GM18498 (cell line): ENCODE measurements at regions not wholly inside any gene's neighbourhood (a gene's known extent, or its start where the extent isn't known, plus 50 kb on each side); places are given as distances from the start of the nearest gene placed in this dataset.
A peak's percentile ranks its signal among the peaks of the same experiment; 100 is the strongest.

ENCODE experiments used
- ATAC-seq: cut with Tn5 transposase; IDR thresholded peaks from one replicate; pipeline ENCODE4 v1.9.1; 2021; ENCODE audit warnings: mild to moderate bottlenecking, moderate library complexity; ENCODE audit not compliant: unreplicated experiment

DNA sequence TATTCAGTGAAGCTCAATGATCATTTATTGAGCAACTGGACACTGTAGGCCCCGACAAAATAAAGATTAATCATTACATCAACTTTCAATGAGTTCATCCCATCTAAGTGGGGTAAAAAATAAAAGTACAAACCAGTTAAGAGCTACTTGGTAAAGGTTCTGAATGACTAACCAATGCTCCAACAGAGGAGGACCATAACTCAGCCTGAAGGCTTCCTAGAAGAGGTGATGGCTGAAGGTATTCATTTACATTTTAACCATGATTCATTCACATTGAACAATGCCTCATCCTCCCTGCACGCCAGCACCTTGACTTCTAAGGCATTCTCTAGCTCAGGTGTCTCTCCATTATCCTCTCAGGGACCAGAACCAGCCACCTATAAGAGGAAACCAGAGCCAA, 201.4 kb downstream of the ZNF462 start:
- no peak for ATAC-seq

DNA sequence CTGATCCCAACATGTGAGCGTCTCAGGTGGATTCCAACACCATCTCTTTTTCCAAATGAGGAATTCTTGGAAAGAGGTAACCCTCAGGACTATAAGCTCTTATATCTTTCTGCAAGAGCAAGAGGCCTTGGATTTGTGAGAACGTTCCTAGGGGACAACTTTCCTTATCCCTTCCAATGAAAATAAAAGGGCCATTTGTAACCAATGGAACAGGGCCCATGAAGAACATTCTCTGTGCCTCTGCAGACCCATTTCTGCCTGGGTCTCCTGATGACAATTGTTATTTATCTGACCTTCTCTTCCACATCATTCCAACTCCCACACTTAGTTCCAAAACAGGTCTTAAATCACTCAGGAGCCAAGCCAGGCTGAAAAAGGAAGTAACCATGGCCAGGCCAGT, 202.6 kb downstream of the ZNF462 start:
- no peak for ATAC-seq

GRCh38 chr9:107067739-107068416, 204.9 kb downstream of the ZNF462 start:
- no peak for ATAC-seq

- no peak for ATAC-seq
Measured at GRCh38 chr9:107068581-107068980, 205.6 kb downstream of the ZNF462 start.

DNA sequence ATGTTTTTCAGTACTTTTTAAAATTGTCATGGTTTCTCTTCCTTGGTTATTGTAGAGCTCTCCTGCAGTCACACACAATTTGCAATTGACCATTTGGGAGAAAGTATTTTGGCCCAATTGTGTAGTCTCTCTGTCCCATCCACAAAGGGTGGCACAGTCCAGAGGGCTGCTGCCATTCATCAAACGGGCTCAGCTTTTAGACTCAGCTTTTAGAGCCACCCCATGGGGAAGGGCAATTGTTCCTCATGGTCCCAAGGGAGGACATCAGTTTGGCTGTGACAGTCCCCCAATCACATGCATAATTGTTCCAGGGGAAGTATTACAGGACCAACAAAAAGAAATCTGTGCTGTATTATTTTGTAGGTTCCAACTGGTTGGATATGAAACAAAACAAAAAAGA, 207.6 kb downstream of the ZNF462 start:
- no peak for ATAC-seq

DNA sequence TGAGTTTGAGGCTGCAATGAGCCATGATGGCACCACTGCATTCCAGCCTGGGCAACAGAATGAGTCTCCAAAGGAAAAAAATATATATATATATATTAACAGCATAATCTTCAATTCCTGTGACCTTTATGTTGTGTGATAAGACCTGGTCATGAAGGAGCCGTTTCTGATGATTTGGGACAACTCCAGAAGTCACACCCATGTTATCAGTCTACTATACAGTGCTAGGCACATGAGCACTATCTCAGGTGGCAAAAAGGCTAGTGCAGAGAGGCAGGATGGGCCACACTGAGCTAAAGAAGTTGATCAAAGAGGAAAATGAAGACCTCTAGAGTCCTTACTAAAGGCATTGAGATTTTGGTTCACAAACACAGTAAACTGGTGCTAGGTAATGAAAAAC, 205.0 kb upstream of the RAD23B start:
- ATAC-seq, result no peak

GRCh38 chr9:107079589-107079988, 203.5 kb upstream of the RAD23B start:
- ATAC-seq, result no peak

DNA sequence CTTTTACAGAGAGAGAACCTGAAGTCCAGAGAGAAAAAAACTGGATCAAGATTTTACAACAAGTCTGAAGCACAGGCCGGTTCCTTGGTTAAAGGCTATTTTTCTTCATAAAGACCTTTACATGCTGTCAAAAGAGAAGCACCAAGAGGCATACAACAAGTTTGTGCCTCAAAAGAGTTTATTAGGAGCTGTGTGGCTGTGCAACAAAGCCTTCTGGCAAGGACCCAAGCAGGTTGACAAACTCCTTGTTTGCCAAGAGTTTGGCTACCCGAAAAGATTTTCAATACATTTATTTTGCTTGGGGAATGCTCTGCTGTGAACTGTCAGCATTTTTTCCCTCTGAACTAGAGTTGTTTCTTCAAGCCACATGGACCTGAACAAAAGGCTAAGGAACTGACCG, 202.9 kb upstream of the RAD23B start:
- ATAC-seq, result no peak

- ATAC-seq, result no peak
Measured at GRCh38 chr9:107086460-107086859, 196.6 kb upstream of the RAD23B start.

DNA sequence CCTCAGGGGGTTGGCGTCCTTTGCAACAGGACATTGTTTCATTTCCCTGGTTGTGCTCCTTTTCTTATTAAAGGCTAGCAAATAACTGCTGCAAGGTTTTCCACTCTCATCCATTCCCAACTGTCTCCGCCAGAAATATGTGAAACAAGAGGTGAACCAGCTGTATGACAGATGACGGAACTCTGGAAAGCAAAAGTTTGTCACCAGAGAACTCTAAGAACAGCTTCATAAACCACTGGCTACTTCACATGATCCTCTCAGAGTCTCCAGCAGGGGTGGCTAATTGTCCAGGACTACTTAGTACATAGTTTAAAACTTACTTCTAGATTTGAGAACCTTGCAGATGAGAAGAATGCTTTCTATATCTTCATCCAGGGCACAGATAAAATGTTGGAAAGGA, 195.9 kb upstream of the RAD23B start:
- no peak for ATAC-seq

- ATAC-seq, result no peak
Measured at GRCh38 chr9:107090218-107090617, 192.9 kb upstream of the RAD23B start.

DNA sequence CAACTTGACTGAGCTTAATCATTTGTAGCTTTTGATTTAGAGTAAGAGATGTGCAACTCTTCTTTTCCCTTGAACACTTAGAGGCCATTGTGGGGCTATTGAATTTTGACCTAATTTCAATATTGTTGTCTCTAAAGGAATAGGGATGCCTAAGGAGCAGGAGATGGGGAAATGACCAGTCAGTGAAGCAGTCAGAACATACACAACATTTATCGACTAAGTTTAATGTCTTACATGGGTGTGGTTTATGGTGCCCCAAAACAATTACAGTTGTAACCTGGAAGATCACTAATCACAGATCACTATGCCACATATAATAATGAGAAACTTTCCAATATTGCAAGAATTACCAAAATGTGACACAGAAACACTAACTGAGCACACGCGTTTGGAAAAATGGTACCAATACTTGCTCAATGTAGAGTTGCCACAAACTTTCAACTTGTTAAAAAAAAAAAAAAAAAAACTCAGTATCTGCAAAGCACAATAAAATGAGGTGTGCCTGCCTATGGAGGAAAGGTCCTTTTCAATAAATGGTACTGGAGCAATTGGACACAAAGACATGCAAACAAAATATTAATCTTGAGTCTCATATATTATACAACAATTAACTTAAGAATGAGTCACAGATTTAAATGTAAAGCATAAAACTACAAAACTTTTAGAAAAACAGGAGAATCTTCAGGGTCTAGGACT, 189.6 kb upstream of the RAD23B start:
- no peak for ATAC-seq

- no peak for ATAC-seq
Measured at GRCh38 chr9:107094370-107094769, 188.7 kb upstream of the RAD23B start.

DNA sequence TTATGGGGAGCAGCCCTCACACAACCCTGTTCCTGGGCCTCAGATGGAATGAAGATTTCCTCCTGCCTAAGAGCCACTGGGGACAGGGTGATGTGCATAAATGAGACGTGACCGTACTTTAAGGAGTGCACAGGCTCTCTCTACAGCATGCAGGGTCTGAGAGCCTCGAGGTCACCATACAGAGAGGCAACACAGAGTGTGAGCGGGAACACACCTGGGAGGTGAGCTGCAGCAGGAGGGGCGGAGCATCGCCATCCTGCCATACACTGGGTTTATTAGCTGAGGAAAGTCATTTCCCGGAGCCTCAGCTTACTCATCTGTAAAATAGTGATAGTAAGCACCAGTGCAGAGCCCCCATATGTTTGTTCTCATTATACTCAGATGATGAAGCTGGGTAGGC, 182.5 kb upstream of the RAD23B start:
- no peak for ATAC-seq

DNA sequence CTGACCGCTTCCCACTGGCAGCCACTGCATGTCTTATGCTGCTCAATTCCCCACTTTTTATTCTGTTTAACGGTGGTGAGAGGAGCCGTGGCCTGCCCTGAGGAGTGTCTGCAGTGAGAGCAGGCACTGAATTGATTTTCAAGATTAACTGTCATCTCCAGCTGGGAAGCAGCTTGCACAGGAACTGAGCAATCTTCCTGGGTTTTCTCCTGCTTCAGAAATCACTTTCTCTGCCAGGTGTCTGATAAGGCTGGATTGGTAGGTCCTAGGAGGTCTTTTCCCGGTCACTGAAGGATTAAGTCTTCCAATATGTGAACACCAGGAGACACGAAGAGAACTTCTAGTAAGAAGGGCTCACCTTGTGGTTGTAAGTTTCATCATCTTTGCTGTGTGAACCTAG, 181.1 kb upstream of the RAD23B start:
- no peak for ATAC-seq

DNA sequence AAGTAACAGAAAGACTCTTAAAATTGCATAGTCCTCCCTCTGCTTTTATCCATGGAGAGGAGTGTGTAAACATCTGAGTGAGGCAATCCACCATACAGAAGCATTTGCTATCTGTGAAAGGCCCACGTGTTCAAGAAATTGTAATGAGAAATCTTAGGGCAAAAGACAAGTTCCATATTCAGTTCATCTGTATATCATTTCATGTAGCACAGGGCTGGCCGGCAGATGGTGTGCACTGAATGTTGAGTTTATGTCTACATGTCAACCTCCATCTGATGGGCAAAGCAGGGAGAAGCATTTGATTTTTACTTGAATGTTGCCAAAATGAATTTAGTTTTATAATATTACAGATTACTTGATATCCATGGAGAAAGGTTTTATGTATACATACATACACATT, 179.5 kb upstream of the RAD23B start:
- ATAC-seq, result no peak

GRCh38 chr9:107105784-107106183, 177.3 kb upstream of the RAD23B start:
- ATAC-seq, result no peak

- ATAC-seq, result no peak
Measured at GRCh38 chr9:107106416-107106815, 176.7 kb upstream of the RAD23B start.

- ATAC-seq, result no peak
Measured at GRCh38 chr9:107108342-107109130, 174.5 kb upstream of the RAD23B start.

DNA sequence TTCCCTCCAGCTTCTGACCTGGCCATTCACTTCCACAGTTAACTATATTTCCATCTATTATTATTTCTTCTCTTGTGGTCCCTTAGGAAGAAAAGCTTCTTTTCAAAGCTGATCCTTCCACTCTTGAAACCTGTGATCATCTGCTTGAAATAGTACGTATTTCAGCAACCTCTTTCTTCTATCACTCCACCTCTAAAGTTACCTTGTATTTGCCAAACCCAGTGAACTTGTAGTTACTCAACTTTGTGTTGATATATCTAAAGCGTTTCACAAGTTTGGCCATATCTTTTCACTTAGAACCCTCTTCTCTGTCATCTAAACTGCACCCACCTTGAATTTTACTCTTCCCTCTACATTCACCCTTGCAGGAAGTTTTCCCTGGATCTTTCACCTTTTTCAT, 173.8 kb upstream of the RAD23B start:
- ATAC-seq, result no peak

DNA sequence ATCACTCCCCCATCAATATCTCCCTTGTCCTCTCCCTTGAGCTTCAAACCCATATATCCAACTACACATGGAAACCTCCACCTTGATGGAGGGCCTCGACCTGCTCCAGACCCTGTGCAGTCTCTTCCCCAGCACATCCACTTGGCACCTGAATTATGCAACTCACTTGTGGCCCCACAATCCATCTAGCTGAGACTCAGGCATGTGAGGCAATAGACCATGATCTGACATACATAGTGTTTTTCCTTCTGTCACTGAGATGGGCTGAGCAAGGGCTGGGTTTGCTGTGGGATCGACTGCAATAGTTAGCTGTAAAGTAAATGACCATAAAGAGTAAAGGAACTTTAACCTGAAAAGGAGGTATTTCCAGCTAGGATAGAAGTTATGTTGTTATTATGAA, 172.9 kb upstream of the RAD23B start:
- no peak for ATAC-seq

DNA sequence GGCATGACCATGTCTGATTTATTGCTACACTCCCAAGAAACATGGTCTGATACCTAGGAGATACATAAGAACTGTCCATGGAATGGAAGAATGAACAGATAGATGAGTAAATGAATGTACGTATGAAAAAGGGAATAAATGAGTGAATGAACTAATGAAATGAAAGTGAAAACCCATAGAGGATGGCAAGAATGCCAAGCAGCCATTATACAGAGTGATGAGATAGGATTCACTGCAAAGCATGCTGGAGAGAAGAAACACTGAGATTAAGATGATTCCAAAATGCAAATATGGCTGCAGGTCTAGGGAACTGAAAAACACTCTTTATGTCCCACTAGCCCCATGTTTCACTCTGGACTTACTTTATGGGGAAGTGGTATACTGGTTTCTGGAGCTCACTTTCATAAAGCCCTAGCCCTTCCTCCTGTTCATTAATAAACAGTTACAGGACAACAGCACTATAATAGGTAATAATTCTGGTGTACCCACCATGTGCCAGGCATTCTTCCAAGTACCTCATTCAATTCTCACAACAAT, 170.3 kb upstream of the RAD23B start:
- peak; percentile 89 for ATAC-seq
